ENCODE measurements at regions not wholly inside any gene's neighbourhood (a gene's known extent, or its start where the extent isn't known, plus 50 kb on each side); places are given as distances from the start of the nearest gene placed in this dataset.

- TF ChIP-seq CTCF (IDR thresholded peaks at IDR 0.05) = no peak
- H3K27me3 ChIP-seq (ENCODE audit: control insufficient read depth, insufficient read depth, low read length) = no peaks in the 10 kb centered on the region
- no peak overlapping the region for H3K4me2 ChIP-seq (ENCODE audit: low read length)
- no peak overlapping the region for H3K27ac ChIP-seq
- H3K4me3 ChIP-seq (ENCODE audit: low read depth, low read length) = no peak overlapping the region
- H3K9ac ChIP-seq = no peak overlapping the region
- H3K36me3 ChIP-seq (ENCODE audit: control insufficient read depth, insufficient read depth, low read length) = no peaks in the 10 kb centered on the region
- H2AFZ ChIP-seq = no peak overlapping the region
- H3K4me1 ChIP-seq = no peaks in the 10 kb centered on the region
- H3K79me2 ChIP-seq = no peaks in the 10 kb centered on the region
- no peaks in the 10 kb centered on the region for H3K9me3 ChIP-seq (ENCODE audit: control insufficient read depth, low read length)
Observed at GRCh38 chr13:62324842-62325241, 909.2 kb upstream of the PCDH20 start.

GRCh38 chr13:62321895-62322294, 906.2 kb upstream of the PCDH20 start:
- Histone ChIP-seq H3K9ac (no peak overlapping the region), H3K36me3 (ENCODE audit: control insufficient read depth, insufficient read depth, low read length) (no peaks in the 10 kb centered on the region), H3K27me3 (ENCODE audit: control insufficient read depth, insufficient read depth, low read length) (no peaks in the 10 kb centered on the region), H3K4me3 (ENCODE audit: low read depth, low read length) (no peak overlapping the region), H3K27ac (no peak overlapping the region), H3K79me2 (no peaks in the 10 kb centered on the region), H2AFZ (no peak overlapping the region), H3K4me2 (ENCODE audit: low read length) (no peak overlapping the region), H3K9me3 (ENCODE audit: control insufficient read depth, low read length) (no peaks in the 10 kb centered on the region), H3K4me1 (no peaks in the 10 kb centered on the region)
- no peak for TF ChIP-seq CTCF (IDR thresholded peaks at IDR 0.05)

- no peaks in the 10 kb centered on the region for H3K9me3 ChIP-seq (ENCODE audit: control insufficient read depth, low read length)
- no peak overlapping the region for H3K27ac ChIP-seq
- H3K4me1 ChIP-seq = no peaks in the 10 kb centered on the region
- H3K79me2 ChIP-seq = no peaks in the 10 kb centered on the region
- H2AFZ ChIP-seq = no peak overlapping the region
- no peaks in the 10 kb centered on the region for H3K36me3 ChIP-seq (ENCODE audit: control insufficient read depth, insufficient read depth, low read length)
- no peak for TF ChIP-seq CTCF (IDR thresholded peaks at IDR 0.05)
- no peak overlapping the region for H3K4me2 ChIP-seq (ENCODE audit: low read length)
- H3K4me3 ChIP-seq (ENCODE audit: low read depth, low read length) = no peak overlapping the region
- no peak overlapping the region for H3K9ac ChIP-seq
- H3K27me3 ChIP-seq (ENCODE audit: control insufficient read depth, insufficient read depth, low read length) = no peaks in the 10 kb centered on the region
Observed at GRCh38 chr13:62321139-62321538, 905.5 kb upstream of the PCDH20 start.

GRCh38 chr13:62320129-62321108, 904.8 kb upstream of the PCDH20 start:
- H3K27ac ChIP-seq = no peak overlapping the region

More at GRCh38 chr13:62320129-62321108, 904.8 kb upstream of the PCDH20 start:
- H3K4me2 ChIP-seq (ENCODE audit: low read length) = no peak overlapping the region
- H3K79me2 ChIP-seq = no peaks in the 10 kb centered on the region
- no peak overlapping the region for H2AFZ ChIP-seq
- H3K4me3 ChIP-seq (ENCODE audit: low read depth, low read length) = no peak overlapping the region
- no peaks in the 10 kb centered on the region for H3K36me3 ChIP-seq (ENCODE audit: control insufficient read depth, insufficient read depth, low read length)
- no peak overlapping the region for H3K9ac ChIP-seq
- no peaks in the 10 kb centered on the region for H3K4me1 ChIP-seq
- no peaks in the 10 kb centered on the region for H3K9me3 ChIP-seq (ENCODE audit: control insufficient read depth, low read length)
- TF ChIP-seq CTCF (IDR thresholded peaks at IDR 0.05) = no peak
- H3K27me3 ChIP-seq (ENCODE audit: control insufficient read depth, insufficient read depth, low read length) = no peaks in the 10 kb centered on the region

Measured in parathyroid adenoma (tissue), 2 donors.